ENCODE measurements at regions not wholly inside any gene's neighbourhood (a gene's known extent, or its start where the extent isn't known, plus 50 kb on each side); places are given as distances from the start of the nearest gene placed in this dataset.

DNA sequence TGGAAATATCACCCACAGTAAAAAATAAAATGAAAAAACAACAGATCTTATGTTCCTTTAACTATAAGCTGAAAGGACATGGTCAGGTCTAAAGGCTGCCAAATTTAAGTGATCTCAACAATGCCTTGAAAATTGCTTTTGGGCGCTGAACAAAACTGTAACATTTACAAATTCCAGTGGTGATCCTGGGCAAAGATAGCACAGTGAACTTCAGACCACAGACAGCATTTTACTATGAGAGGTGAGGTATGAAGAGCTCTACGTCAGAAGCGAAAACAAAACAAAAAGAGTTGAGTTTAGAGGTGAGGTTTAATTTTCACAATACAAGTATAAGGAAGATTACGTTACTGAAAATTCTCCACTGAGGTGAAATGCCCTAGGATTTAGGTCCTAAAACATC lies 165.8 kb upstream of the STK32A start:
- TF ChIP-seq POLR2A (IDR thresholded peaks at IDR 0.05) (no peak), EP300 (IDR thresholded peaks at IDR 0.05; ENCODE audit: low read depth) (no peak)
- TF ChIP-seq, protein P1, sequence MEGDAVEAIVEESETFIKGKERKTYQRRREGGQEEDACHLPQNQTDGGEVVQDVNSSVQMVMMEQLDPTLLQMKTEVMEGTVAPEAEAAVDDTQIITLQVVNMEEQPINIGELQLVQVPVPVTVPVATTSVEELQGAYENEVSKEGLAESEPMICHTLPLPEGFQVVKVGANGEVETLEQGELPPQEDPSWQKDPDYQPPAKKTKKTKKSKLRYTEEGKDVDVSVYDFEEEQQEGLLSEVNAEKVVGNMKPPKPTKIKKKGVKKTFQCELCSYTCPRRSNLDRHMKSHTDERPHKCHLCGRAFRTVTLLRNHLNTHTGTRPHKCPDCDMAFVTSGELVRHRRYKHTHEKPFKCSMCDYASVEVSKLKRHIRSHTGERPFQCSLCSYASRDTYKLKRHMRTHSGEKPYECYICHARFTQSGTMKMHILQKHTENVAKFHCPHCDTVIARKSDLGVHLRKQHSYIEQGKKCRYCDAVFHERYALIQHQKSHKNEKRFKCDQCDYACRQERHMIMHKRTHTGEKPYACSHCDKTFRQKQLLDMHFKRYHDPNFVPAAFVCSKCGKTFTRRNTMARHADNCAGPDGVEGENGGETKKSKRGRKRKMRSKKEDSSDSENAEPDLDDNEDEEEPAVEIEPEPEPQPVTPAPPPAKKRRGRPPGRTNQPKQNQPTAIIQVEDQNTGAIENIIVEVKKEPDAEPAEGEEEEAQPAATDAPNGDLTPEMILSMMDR (IDR thresholded peaks at IDR 0.05) = no peak
